Left renal cortex interstitium (tissue), 4 donors: ENCODE measurements at regions not wholly inside any gene's neighbourhood (a gene's known extent, or its start where the extent isn't known, plus 50 kb on each side); places are given as distances from the start of the nearest gene placed in this dataset.
"Not testable (repeated sequence)": the region's sequence is repeated elsewhere in the genome, so short reads cannot be mapped to it uniquely, and the experiment has no call there.

ENCODE experiments used
- DNase-seq, 4 donors: peaks; one replicate each; pipeline ENCODE4 v3.0.0-alpha.2; 2013; ENCODE audit warnings: low read depth in 4 of 4, low spot score in 2 of 4, missing footprints in 1 of 4

GRCh38 chr5:98243972-98244371 lies 529.5 kb upstream of the RGMB start:
- DNase-seq = no peak

GRCh38 chr5:98248949-98249348 lies 524.5 kb upstream of the RGMB start:
- DNase-seq = no peak

- DNase-seq = no peak
Observed at GRCh38 chr5:98258939-98259338, 514.5 kb upstream of the RGMB start.

- no peak for DNase-seq
Observed at GRCh38 chr5:98259595-98259994, 513.9 kb upstream of the RGMB start.

- DNase-seq = no peak
Observed at GRCh38 chr5:98263084-98263483, 510.4 kb upstream of the RGMB start.

GRCh38 chr5:98268162-98268860 lies 505.2 kb upstream of the RGMB start:
- DNase-seq = no peak

- DNase-seq = no peak
Observed at GRCh38 chr5:98275980-98276379, 497.5 kb upstream of the RGMB start.

GRCh38 chr5:98282521-98282920 lies 490.9 kb upstream of the RGMB start:
- DNase-seq = no peak

GRCh38 chr5:98292496-98292895 lies 481.0 kb upstream of the RGMB start:
- no peak for DNase-seq

- no peak for DNase-seq
Observed at GRCh38 chr5:98296426-98296825, 477.0 kb upstream of the RGMB start.

- DNase-seq = no peak
Observed at GRCh38 chr5:98299435-98299834, 474.0 kb upstream of the RGMB start.

- no peak for DNase-seq
Observed at GRCh38 chr5:98301547-98301946, 471.9 kb upstream of the RGMB start.

- no peak for DNase-seq
Observed at GRCh38 chr5:98307811-98308210, 465.7 kb upstream of the RGMB start.

- no peak for DNase-seq
Observed at GRCh38 chr5:98308231-98308630, 465.2 kb upstream of the RGMB start.

- DNase-seq = no peak
Observed at GRCh38 chr5:98308960-98309359, 464.5 kb upstream of the RGMB start.

GRCh38 chr5:98309785-98310598 lies 463.5 kb upstream of the RGMB start:
- DNase-seq = no peak

- no peak for DNase-seq
Observed at GRCh38 chr5:98314292-98314691, 459.2 kb upstream of the RGMB start.

- DNase-seq = no peak
Observed at GRCh38 chr5:98318386-98318785, 455.1 kb upstream of the RGMB start.

- no peak for DNase-seq
Observed at GRCh38 chr5:98319299-98320011, 454.0 kb upstream of the RGMB start.

GRCh38 chr5:98320343-98320742 lies 453.1 kb upstream of the RGMB start:
- DNase-seq = no peak

- DNase-seq = no peak
Observed at GRCh38 chr5:98321361-98321760, 452.1 kb upstream of the RGMB start.

GRCh38 chr5:98325187-98325586 lies 448.3 kb upstream of the RGMB start:
- DNase-seq = not testable (repeated sequence)
